Endothelial cell of umbilical vein (primary cell): ENCODE measurements at regions not wholly inside any gene's neighbourhood (a gene's known extent, or its start where the extent isn't known, plus 50 kb on each side); places are given as distances from the start of the nearest gene placed in this dataset.

Source experiments
- POLR2A ChIP-seq: IDR thresholded peaks from 2 replicates; pipeline ENCODE4 v1.6.1; 2012; ENCODE audit warnings: low read depth, mild to moderate bottlenecking, control low read depth, low read length
- POLR2AphosphoS5 ChIP-seq: IDR thresholded peaks from 2 replicates; pipeline ENCODE4 v1.6.1; 2012; ENCODE audit warnings: low read depth, mild to moderate bottlenecking, control low read depth, low read length, moderate library complexity; ENCODE audit not compliant: insufficient read depth
- TF ChIP-seq, protein P1 (sequence below), 2 donors: IDR thresholded peaks; 1 replicate in 1 of 2; 2 replicates in 1 of 2; pipeline ENCODE4 v1.5.1; 2011; ENCODE audit warnings: low read length in 2 of 2, mild to moderate bottlenecking in 2 of 2, moderate library complexity in 2 of 2, control low read depth in 1 of 2, inconsistent platforms in 1 of 2, low read depth in 1 of 2; ENCODE audit not compliant: insufficient read depth in 1 of 2; ENCODE audit errors: extremely low read depth in 1 of 2

DNA sequence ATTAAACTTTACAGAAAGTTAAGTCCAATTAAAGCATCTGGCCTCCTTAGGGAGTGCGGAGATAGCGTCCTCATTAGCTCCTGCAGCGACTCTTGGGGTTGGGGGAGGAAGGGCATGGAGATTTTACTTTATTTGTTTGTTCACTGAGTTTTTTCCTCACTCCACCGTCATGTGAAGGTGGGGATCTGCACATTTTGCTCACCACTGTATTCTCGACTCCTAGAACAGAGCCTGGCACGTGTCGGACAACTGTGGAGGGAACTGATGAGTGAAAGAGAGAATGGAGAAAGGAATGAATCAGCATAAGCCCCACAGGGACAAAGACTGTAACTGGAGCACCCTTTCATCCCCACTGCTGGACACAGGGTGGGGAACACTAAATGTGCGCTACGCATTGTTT, 205.1 kb upstream of the TSHZ3 start:
- TF ChIP-seq POLR2A (no peak), POLR2AphosphoS5 (no peak)
- TF ChIP-seq, protein P1, sequence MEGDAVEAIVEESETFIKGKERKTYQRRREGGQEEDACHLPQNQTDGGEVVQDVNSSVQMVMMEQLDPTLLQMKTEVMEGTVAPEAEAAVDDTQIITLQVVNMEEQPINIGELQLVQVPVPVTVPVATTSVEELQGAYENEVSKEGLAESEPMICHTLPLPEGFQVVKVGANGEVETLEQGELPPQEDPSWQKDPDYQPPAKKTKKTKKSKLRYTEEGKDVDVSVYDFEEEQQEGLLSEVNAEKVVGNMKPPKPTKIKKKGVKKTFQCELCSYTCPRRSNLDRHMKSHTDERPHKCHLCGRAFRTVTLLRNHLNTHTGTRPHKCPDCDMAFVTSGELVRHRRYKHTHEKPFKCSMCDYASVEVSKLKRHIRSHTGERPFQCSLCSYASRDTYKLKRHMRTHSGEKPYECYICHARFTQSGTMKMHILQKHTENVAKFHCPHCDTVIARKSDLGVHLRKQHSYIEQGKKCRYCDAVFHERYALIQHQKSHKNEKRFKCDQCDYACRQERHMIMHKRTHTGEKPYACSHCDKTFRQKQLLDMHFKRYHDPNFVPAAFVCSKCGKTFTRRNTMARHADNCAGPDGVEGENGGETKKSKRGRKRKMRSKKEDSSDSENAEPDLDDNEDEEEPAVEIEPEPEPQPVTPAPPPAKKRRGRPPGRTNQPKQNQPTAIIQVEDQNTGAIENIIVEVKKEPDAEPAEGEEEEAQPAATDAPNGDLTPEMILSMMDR (IDR thresholded peaks at IDR 0.05; ENCODE audit: extremely low read depth in 1 of 2, insufficient read depth in 1 of 2, low read depth in 1 of 2, low read length in 2 of 2), result no peak
